ENCODE measurements at regions not wholly inside any gene's neighbourhood (a gene's known extent, or its start where the extent isn't known, plus 50 kb on each side); places are given as distances from the start of the nearest gene placed in this dataset.

DNA sequence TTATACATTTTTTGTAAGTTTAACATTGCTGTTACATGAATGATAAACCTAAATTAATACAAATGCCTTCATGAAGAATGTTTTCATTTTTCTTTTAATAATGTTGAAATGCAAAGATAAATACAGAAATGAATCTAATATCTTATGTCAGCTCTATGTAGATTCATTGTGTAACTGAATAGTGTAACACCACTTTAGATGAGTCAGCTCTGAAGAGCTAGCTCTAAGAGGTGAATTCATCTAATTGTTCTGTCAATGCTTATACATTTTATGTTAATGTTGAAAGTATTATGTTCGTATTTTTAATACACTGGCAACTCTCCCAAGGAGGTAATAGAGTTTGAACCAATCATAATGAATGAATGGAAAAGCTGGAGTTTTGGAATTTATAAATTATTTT, 146.9 kb upstream of the FMR1 start:
- TF ChIP-seq, protein P1, sequence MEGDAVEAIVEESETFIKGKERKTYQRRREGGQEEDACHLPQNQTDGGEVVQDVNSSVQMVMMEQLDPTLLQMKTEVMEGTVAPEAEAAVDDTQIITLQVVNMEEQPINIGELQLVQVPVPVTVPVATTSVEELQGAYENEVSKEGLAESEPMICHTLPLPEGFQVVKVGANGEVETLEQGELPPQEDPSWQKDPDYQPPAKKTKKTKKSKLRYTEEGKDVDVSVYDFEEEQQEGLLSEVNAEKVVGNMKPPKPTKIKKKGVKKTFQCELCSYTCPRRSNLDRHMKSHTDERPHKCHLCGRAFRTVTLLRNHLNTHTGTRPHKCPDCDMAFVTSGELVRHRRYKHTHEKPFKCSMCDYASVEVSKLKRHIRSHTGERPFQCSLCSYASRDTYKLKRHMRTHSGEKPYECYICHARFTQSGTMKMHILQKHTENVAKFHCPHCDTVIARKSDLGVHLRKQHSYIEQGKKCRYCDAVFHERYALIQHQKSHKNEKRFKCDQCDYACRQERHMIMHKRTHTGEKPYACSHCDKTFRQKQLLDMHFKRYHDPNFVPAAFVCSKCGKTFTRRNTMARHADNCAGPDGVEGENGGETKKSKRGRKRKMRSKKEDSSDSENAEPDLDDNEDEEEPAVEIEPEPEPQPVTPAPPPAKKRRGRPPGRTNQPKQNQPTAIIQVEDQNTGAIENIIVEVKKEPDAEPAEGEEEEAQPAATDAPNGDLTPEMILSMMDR (IDR thresholded peaks at IDR 0.05), result no peak
- Mint-ChIP-seq H3K9me3 (ENCODE audit: unreplicated experiment) (peaks cover 32% of the 10 kb centered on the region), H3K4me1 (ENCODE audit: unreplicated experiment) (no peaks in the 10 kb centered on the region), H3K27me3 (ENCODE audit: unreplicated experiment) (no peaks in the 10 kb centered on the region), H3K4me3 (ENCODE audit: unreplicated experiment) (no peak overlapping the region), H3K36me3 (ENCODE audit: unreplicated experiment) (no peaks in the 10 kb centered on the region), H3K27ac (ENCODE audit: unreplicated experiment) (no peak overlapping the region)
- DNase-seq (ENCODE audit: extremely low spot score, unreplicated experiment), result no peak

DNA sequence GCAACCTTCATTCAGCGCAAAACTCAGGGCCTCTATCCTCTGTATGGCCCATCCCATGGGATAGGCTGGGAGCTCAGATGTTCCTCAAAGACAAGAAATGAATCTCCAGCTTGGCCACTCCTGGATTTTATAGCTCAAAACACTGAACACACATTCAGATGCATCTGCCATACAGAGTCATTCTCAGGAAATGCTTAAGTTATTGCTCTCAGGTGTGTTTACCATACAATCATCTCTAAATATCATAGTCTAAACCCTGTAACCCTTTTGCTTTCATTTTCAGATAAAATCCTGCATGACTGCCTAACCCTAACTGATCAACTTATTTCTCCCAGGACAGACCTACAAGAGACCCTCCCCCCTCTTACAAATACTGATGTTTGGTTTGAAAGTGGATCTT, 140.9 kb upstream of the FMR1 start:
- DNase-seq (ENCODE audit: extremely low spot score, unreplicated experiment), result no peak
- H3K36me3 Mint-ChIP-seq (ENCODE audit: unreplicated experiment), result no peaks in the 10 kb centered on the region
- H3K27ac Mint-ChIP-seq (ENCODE audit: unreplicated experiment), result no peak overlapping the region
- H3K4me1 Mint-ChIP-seq (ENCODE audit: unreplicated experiment), result no peaks in the 10 kb centered on the region
- no peaks in the 10 kb centered on the region for H3K27me3 Mint-ChIP-seq (ENCODE audit: unreplicated experiment)
- TF ChIP-seq, protein P1 (IDR thresholded peaks at IDR 0.05), result no peak
- H3K9me3 Mint-ChIP-seq (ENCODE audit: unreplicated experiment), result peaks cover 37% of the 10 kb centered on the region
- H3K4me3 Mint-ChIP-seq (ENCODE audit: unreplicated experiment), result no peak overlapping the region

DNA sequence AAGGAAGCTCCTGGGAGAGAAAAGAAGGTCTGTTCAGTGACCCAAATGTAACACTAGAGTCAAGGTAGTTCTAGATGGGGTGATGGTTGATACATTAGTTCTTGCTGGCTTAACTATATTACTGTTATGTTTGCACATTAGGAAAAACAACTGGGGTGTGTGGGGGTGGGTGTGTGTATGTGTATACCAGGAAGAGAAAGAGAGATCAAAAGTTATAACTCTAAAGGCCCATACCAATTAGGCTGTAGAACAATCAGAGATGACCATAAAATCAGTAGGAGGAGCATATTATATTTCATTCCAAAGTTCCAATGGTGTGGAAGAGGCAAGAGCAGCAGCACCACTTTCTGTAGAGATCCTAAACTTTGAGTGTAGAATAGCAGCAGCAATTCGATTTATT, 134.7 kb upstream of the FMR1 start:
- Mint-ChIP-seq H3K36me3 (ENCODE audit: unreplicated experiment) (no peaks in the 10 kb centered on the region), H3K4me1 (ENCODE audit: unreplicated experiment) (no peaks in the 10 kb centered on the region), H3K9me3 (ENCODE audit: unreplicated experiment) (peaks cover 34% of the 10 kb centered on the region), H3K4me3 (ENCODE audit: unreplicated experiment) (no peak overlapping the region), H3K27me3 (ENCODE audit: unreplicated experiment) (no peaks in the 10 kb centered on the region), H3K27ac (ENCODE audit: unreplicated experiment) (no peak overlapping the region)
- no peak for DNase-seq (ENCODE audit: extremely low spot score, unreplicated experiment)
- TF ChIP-seq, protein P1 (IDR thresholded peaks at IDR 0.05), result no peak

DNA sequence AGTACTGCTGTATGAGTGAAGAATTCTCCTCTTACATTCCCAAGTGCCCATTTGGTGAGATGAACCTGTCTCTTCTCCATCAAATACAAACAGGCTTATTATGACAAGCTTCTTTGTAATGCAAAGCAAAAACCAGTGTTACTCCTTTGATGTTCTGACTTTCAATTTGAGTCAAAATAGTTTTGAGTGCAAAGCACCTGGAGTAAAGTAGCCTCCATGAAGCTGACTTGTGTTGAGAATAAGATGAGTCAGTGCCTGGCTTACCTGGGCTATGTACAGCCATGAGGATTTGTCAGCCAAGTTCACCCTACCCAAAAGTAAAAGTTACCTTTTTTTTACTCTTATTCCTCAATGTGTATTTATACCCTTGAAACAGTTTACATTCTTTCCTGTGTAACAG, 132.5 kb upstream of the FMR1 start:
- Mint-ChIP-seq H3K27me3 (ENCODE audit: unreplicated experiment) (no peaks in the 10 kb centered on the region), H3K9me3 (ENCODE audit: unreplicated experiment) (peaks cover 24% of the 10 kb centered on the region), H3K4me3 (ENCODE audit: unreplicated experiment) (no peak overlapping the region), H3K27ac (ENCODE audit: unreplicated experiment) (no peak overlapping the region), H3K4me1 (ENCODE audit: unreplicated experiment) (no peaks in the 10 kb centered on the region), H3K36me3 (ENCODE audit: unreplicated experiment) (no peaks in the 10 kb centered on the region)
- TF ChIP-seq, protein P1 (IDR thresholded peaks at IDR 0.05), result no peak
- DNase-seq (ENCODE audit: extremely low spot score, unreplicated experiment), result no peak

DNA sequence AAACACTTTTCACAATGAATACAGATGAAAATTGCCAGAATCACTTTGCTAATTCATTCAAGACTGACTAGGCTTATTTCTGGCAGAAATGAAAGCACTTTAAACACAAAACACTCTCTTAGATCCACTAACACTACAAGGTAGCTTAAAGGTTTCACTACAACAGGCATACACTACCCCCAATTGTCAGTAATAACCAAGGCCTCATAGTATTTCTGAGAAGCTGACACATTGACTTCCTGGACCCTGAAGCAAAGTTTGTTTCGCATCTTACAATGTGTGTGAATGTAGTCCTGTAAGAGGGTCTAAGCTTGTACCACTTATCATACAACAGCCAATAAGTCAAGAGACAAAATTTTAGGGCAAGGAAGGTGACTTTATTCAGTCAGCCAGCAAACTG, 129.9 kb upstream of the FMR1 start:
- Mint-ChIP-seq H3K4me1 (ENCODE audit: unreplicated experiment) (no peaks in the 10 kb centered on the region), H3K27ac (ENCODE audit: unreplicated experiment) (no peak overlapping the region), H3K4me3 (ENCODE audit: unreplicated experiment) (no peak overlapping the region), H3K36me3 (ENCODE audit: unreplicated experiment) (no peaks in the 10 kb centered on the region), H3K27me3 (ENCODE audit: unreplicated experiment) (no peaks in the 10 kb centered on the region), H3K9me3 (ENCODE audit: unreplicated experiment) (peaks cover 17% of the 10 kb centered on the region)
- DNase-seq (ENCODE audit: extremely low spot score, unreplicated experiment), result no peak
- TF ChIP-seq, protein P1 (IDR thresholded peaks at IDR 0.05), result no peak

Measured in osteocyte (in vitro differentiated cells).